ENCODE measurements at regions not wholly inside any gene's neighbourhood (a gene's known extent, or its start where the extent isn't known, plus 50 kb on each side); places are given as distances from the start of the nearest gene placed in this dataset.

GRCh38 chr5:173829826-173830225, 58.3 kb upstream of the CPEB4 start:
- H3K4me3 Mint-ChIP-seq = no peak overlapping the region

More at GRCh38 chr5:173829826-173830225, 58.3 kb upstream of the CPEB4 start:
- Histone ChIP-seq H3K27me3 (ENCODE audit: insufficient read depth, low read length) (no peaks in the 10 kb centered on the region), H3K23ac (ENCODE audit: insufficient read length, low read depth, low read length) (no peak overlapping the region), H4K91ac (ENCODE audit: insufficient read length, low read depth, low read length) (no peak overlapping the region), H2BK5ac (ENCODE audit: insufficient read length, low read length) (no peak overlapping the region), H3K79me1 (ENCODE audit: insufficient read depth, low read depth, low read length, poor library complexity, severe bottlenecking) (no peaks in the 10 kb centered on the region), H2BK120ac (ENCODE audit: low read depth, low read length, poor library complexity, severe bottlenecking) (no peak overlapping the region), H3K27ac (ENCODE audit: insufficient read length, low read depth, low read length) (no peak overlapping the region), H3K18ac (ENCODE audit: insufficient read length, low read depth, low read length) (no peak overlapping the region), H3K79me2 (ENCODE audit: insufficient read depth, low read length) (no peaks in the 10 kb centered on the region), H2AFZ (ENCODE audit: low read length) (no peak overlapping the region), H3K4me1 (ENCODE audit: insufficient read depth, low read length) (no peaks in the 10 kb centered on the region), H2BK15ac (ENCODE audit: low read depth, low read length) (no peak overlapping the region), H3K9me3 (ENCODE audit: control insufficient read depth, low read depth, low read length) (no peaks in the 10 kb centered on the region), H4K20me1 (ENCODE audit: control insufficient read depth, insufficient read depth, insufficient read length) (peaks cover 2% of the 10 kb centered on the region), H3K4me2 (ENCODE audit: insufficient read depth, insufficient read length, low read length) (no peak overlapping the region), H4K5ac (ENCODE audit: insufficient read length, low read depth, low read length) (no peak overlapping the region), H3K56ac (ENCODE audit: insufficient read length, low read depth, low read length) (no peak overlapping the region), H4K8ac (replicated peaks; ENCODE audit: insufficient read length, low read depth, low read length) (no peak overlapping the region), H3K23me2 (ENCODE audit: insufficient read length, low read depth, low read length, poor library complexity, severe bottlenecking) (no peaks in the 10 kb centered on the region), H2BK12ac (ENCODE audit: insufficient read length, low read depth, low read length) (no peak overlapping the region), H2AK5ac (ENCODE audit: insufficient read length, low read length) (no peak overlapping the region), H2BK20ac (ENCODE audit: low read depth, low read length, poor library complexity, severe bottlenecking) (no peak overlapping the region), H3K14ac (ENCODE audit: insufficient read depth, low read length) (no peak overlapping the region; the same call in 1 of the 2 replicates), H3T11ph (ENCODE audit: low read length) (no peak overlapping the region), H3K9ac (ENCODE audit: extremely low read depth, insufficient read length, low read length) (no peak overlapping the region), H3K4ac (ENCODE audit: low read depth, low read length) (no peak overlapping the region)
- no peak for DNase-seq
- Mint-ChIP-seq H3K36me3 (ENCODE audit: insufficient read depth in 1 of 3, low read depth in 3 of 3) (peaks cover 2 to 7% (median 3%) of the 10 kb centered on the region in 3 experiments; a peak in 4 of 7 replicates), H3K27ac (no peak overlapping the region; a peak in 2 of 7 replicates), H3K4me1 (peaks cover 6 to 12% of the 10 kb centered on the region in 2 experiments; a peak in 3 of 4 replicates), H3K27me3 (ENCODE audit: low read depth) (peaks cover 1% of the 10 kb centered on the region; the same call in 1 of the 2 replicates), H3K9me3 (peaks cover 6 to 9% of the 10 kb centered on the region in 2 experiments; a peak in 4 of 5 replicates)
- WGBS (ENCODE audit: extremely low coverage, insufficient read length, low lambda C conversion rate) = no CpG with 5 or more reads among the region's 5 CpGs
- no peak for TF ChIP-seq CTCF (conservative IDR thresholded peaks at IDR 0.05)

Measured in H9 (cell line).